Kidney epithelial cell (primary cell): ENCODE measurements at regions not wholly inside any gene's neighbourhood (a gene's known extent, or its start where the extent isn't known, plus 50 kb on each side); places are given as distances from the start of the nearest gene placed in this dataset.
A peak's percentile ranks its signal among the peaks of the same experiment; 100 is the strongest.

Experiments
- DNase-seq: peaks from one replicate; pipeline ENCODE4 v3.0.0-alpha.2; 2010; ENCODE audit warnings: low read depth
- H3K27me3 ChIP-seq: 2 replicates; pipeline ENCODE4 v1.6.0; 2011; ENCODE audit warnings: low read length; ENCODE audit not compliant: control insufficient read depth, insufficient read depth
- H3K36me3 ChIP-seq: 2 replicates; pipeline ENCODE4 v1.5.1; 2011; ENCODE audit warnings: low read length; ENCODE audit not compliant: control insufficient read depth, insufficient read depth
- H3K4me3 ChIP-seq: 2 replicates; pipeline ENCODE4 v1.5.1; 2011; ENCODE audit warnings: low read depth, mild to moderate bottlenecking, control low read depth, low read length
- TF ChIP-seq, protein P1 (sequence below): IDR thresholded peaks from 2 replicates; pipeline ENCODE4 v1.5.1; 2011; ENCODE audit warnings: mild to moderate bottlenecking, moderate library complexity, low read length, control low read depth, inconsistent platforms; ENCODE audit not compliant: insufficient read depth, poor library complexity, severe bottlenecking

DNA sequence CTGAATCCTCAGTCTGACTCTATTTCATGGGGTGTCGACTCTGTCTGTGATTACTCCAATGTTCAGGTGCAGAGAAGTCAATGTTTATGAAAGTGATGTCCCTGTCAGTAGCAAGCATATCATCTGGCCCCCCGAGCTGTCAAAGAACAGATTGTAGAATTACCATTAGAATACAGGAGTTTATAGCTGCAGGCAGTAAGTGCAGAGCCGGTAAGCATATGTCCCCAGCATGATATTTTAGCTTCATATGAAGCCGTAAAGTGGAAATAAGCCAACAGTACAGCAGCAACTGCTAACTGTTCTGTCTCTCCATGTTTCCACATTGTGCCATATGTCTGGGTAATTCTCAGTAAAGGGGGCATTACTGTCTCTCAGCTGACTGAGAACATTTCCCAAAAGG is 541.8 kb downstream of the SOX11 start:
- no peak overlapping the region for H3K4me3 ChIP-seq
- DNase-seq: no peak
- TF ChIP-seq, protein P1, sequence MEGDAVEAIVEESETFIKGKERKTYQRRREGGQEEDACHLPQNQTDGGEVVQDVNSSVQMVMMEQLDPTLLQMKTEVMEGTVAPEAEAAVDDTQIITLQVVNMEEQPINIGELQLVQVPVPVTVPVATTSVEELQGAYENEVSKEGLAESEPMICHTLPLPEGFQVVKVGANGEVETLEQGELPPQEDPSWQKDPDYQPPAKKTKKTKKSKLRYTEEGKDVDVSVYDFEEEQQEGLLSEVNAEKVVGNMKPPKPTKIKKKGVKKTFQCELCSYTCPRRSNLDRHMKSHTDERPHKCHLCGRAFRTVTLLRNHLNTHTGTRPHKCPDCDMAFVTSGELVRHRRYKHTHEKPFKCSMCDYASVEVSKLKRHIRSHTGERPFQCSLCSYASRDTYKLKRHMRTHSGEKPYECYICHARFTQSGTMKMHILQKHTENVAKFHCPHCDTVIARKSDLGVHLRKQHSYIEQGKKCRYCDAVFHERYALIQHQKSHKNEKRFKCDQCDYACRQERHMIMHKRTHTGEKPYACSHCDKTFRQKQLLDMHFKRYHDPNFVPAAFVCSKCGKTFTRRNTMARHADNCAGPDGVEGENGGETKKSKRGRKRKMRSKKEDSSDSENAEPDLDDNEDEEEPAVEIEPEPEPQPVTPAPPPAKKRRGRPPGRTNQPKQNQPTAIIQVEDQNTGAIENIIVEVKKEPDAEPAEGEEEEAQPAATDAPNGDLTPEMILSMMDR: no peak
- no peaks in the 10 kb centered on the region for H3K36me3 ChIP-seq
- no peaks in the 10 kb centered on the region for H3K27me3 ChIP-seq

DNA sequence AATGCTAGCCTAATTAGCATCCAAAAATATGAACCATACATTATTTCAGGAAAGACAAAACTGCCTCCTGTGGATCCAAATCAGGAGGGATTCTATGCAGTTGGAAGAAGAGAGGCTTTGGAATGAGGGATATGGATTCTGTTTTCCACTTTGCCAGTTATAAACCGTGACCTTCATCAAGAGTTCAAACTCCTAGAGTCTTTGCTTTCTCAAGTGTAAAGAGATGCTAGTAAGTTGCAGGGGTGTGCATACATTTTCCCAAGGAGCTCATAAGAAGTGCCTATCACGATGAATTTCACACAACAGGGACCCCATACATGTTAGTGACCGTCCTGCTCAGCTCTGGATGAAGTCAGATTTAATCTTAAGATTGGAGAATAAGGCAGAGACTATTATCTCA is 542.5 kb downstream of the SOX11 start:
- no peak for DNase-seq
- no peaks in the 10 kb centered on the region for H3K27me3 ChIP-seq
- TF ChIP-seq, protein P1: no peak
- H3K36me3 ChIP-seq: no peaks in the 10 kb centered on the region
- no peak overlapping the region for H3K4me3 ChIP-seq

DNA sequence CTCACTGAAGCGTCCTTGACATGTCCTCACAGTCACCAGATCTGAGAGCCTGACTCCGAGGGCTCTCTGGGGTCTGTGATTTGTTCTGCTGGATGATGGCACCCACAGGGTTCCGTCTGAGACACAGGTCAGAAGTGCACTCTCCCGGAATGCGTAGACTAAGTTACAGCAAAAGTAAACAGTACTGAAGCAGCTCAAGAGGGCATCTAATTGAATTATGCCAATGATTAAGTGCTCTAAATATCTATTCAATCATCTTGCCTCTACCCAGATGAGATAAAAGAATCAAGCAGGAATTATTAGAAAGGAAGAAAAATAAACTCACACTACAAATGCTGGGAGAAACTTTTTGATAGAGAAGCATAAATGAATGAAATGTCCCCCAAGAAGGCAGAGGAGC is 544.1 kb downstream of the SOX11 start:
- no peak for DNase-seq
- TF ChIP-seq, protein P1: no peak
- no peaks in the 10 kb centered on the region for H3K27me3 ChIP-seq
- H3K4me3 ChIP-seq: no peak overlapping the region
- no peaks in the 10 kb centered on the region for H3K36me3 ChIP-seq

DNA sequence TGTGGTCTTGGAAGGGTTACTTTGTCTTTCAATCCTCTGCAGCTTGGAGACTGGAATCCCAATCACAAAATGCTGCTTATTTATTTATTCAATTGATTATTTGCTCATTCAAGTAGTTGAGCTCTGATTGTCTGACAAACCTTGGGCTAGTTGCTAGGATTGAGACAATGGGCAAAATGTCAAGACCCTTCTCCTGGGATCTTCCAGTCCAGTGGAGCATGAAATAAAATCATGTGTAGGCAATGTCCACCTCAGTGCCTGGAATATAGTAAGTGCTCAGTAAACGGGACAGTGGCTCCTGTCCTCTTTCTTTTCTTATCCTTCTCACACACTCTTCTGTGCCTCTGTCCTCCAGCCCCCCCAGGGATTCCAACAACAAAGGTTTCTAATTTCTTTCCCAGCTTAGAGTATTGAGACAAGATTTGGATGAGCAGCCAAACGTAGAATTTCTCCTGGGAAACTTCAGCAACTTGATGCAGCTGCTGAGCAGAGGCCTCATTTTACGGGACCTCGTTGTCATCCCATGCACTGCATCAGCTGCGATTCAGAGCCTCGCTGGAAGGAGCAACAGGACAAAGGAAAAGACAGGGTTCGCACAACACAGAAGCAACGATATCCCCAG is 545.0 kb downstream of the SOX11 start:
- TF ChIP-seq, protein P1: no peak

DNA sequence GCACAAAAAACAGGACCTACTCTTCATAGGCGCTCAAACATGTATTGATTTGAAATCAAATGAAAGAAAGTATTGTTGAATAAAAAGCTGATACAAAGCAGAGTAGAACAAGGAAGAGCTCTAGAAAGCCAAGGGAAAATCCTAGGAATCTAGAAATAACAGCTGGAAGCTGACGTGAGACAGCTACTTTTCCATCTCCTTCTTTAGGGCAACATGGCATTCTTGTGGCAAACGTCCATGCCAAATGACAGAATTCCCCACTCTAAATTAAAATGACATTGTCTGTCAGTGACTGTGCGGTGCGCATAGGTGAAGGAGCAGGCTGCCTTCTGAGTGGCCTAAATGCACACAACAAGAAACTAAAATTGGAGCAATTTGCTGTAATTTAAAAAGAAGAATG is 557.4 kb downstream of the SOX11 start:
- no peak overlapping the region for H3K4me3 ChIP-seq
- TF ChIP-seq, protein P1: no peak
- no peaks in the 10 kb centered on the region for H3K36me3 ChIP-seq
- DNase-seq: no peak
- H3K27me3 ChIP-seq: no peaks in the 10 kb centered on the region

More for the DNA sequence above, 545.0 kb downstream of the SOX11 start:
- Histone ChIP-seq H3K4me3 (no peak overlapping the region), H3K36me3 (no peaks in the 10 kb centered on the region), H3K27me3 (no peaks in the 10 kb centered on the region)
- DNase-seq: peak; percentile 37

DNA sequence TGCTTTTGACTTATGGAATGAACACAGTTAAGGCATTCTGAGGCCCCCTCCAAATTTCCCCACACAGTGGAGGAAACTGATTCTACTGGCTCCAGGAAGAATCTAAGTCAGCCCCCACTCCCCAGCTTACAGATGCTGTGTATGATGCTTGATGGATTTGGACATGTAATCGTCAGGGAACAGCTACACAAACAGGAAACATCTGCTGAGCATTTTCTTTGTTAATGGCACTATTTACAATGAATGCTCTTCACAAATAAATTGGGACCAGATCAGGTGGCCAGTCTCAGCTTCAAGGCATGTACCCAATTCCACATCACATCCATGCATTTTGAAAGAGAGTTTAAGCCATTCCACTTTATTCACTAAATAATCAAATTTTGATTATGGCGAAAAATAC is 562.3 kb downstream of the SOX11 start:
- TF ChIP-seq, protein P1: no peak
- no peak for DNase-seq
- H3K36me3 ChIP-seq: no peaks in the 10 kb centered on the region
- H3K27me3 ChIP-seq: no peaks in the 10 kb centered on the region
- H3K4me3 ChIP-seq: no peak overlapping the region
